ENCODE measurements at regions not wholly inside any gene's neighbourhood (a gene's known extent, or its start where the extent isn't known, plus 50 kb on each side); places are given as distances from the start of the nearest gene placed in this dataset.

GRCh38 chr4:126778348-126778747 is 854.4 kb upstream of the INTU start:
- TF ChIP-seq POLR2A (IDR thresholded peaks at IDR 0.05) (no peak), EP300 (IDR thresholded peaks at IDR 0.05) (no peak), CTCF (IDR thresholded peaks at IDR 0.05) (no peak)
